HEK293T (cell line): ENCODE measurements at regions not wholly inside any gene's neighbourhood (a gene's known extent, or its start where the extent isn't known, plus 50 kb on each side); places are given as distances from the start of the nearest gene placed in this dataset.

Experiments
- CTCF ChIA-PET: fragments of 350-600 bp; formaldehyde crosslinking; extraction: SDS; loops from one replicate; lab custom pipeline; 2021; ENCODE audit warnings: antibody characterized with exemption, inconsistent platforms; lab: Yijun Ruan, JAX
- POLR2A ChIA-PET: fragments of 350-600 bp; formaldehyde crosslinking; extraction: SDS; loops from one replicate; lab custom pipeline; 2020; ENCODE audit warnings: antibody characterized with exemption, inconsistent platforms; lab: Yijun Ruan, JAX
- DNase-seq: peaks from one replicate; pipeline ENCODE4 v3.0.0; 2012; ENCODE audit warnings: mixed read lengths; ENCODE audit errors: extremely low spot score
- ARNT ChIP-seq: fragments of 450-650 bp; IDR thresholded peaks from 2 replicates; pipeline ENCODE4 v1.6.1; 2017; ENCODE audit warnings: mild to moderate bottlenecking
- BHLHE40 ChIP-seq: fragments of 450-650 bp; IDR thresholded peaks from 2 replicates; pipeline ENCODE4 v1.6.1; 2016; ENCODE audit warnings: mild to moderate bottlenecking, moderate library complexity, borderline replicate concordance
- CTBP1 ChIP-seq: fragments of 450-650 bp; IDR thresholded peaks from 2 replicates; pipeline ENCODE4 v1.6.1; 2016; ENCODE audit warnings: borderline replicate concordance
- ELF4 ChIP-seq: fragments of 450-650 bp; IDR thresholded peaks from 2 replicates; pipeline ENCODE4 v1.6.1; 2017; ENCODE audit warnings: antibody characterized with exemption
- FOXA1 ChIP-seq: fragments of 450-650 bp; IDR thresholded peaks from 2 replicates; pipeline ENCODE4 v1.6.1; 2016; ENCODE audit warnings: mild to moderate bottlenecking
- FOXK2 ChIP-seq: fragments of 450-650 bp; IDR thresholded peaks from 2 replicates; pipeline ENCODE4 v1.6.1; 2016; ENCODE audit warnings: mild to moderate bottlenecking
- FOXM1 ChIP-seq: fragments of 450-650 bp; IDR thresholded peaks from 2 replicates; pipeline ENCODE4 v1.6.1; 2017; ENCODE audit warnings: mild to moderate bottlenecking, borderline replicate concordance
- HDGF ChIP-seq: fragments of 450-650 bp; IDR thresholded peaks from 2 replicates; pipeline ENCODE4 v1.6.1; 2017; ENCODE audit warnings: antibody characterized with exemption, borderline replicate concordance
- L3MBTL2 ChIP-seq: fragments of 450-650 bp; conservative IDR thresholded peaks from 2 replicates; pipeline ENCODE4 v1.6.1; 2016; ENCODE audit warnings: mild to moderate bottlenecking
- LEF1 ChIP-seq: fragments of 450-650 bp; IDR thresholded peaks from 2 replicates; pipeline ENCODE4 v1.6.1; 2017; ENCODE audit warnings: mild to moderate bottlenecking, borderline replicate concordance
- NFRKB ChIP-seq: fragments of 450-650 bp; IDR thresholded peaks from 2 replicates; pipeline ENCODE4 v1.6.1; 2016; ENCODE audit warnings: mild to moderate bottlenecking, moderate library complexity
- SP1 ChIP-seq: fragments of 450-650 bp; IDR thresholded peaks from 2 replicates; pipeline ENCODE4 v1.6.1; 2017
- SUZ12 ChIP-seq: fragments of 450-650 bp; IDR thresholded peaks from 2 replicates; pipeline ENCODE4 v1.6.1; 2016; ENCODE audit warnings: mild to moderate bottlenecking
- TARDBP ChIP-seq: fragments of 450-650 bp; IDR thresholded peaks from 2 replicates; pipeline ENCODE4 v1.6.1; 2016
- ZNF384 ChIP-seq: fragments of 450-650 bp; IDR thresholded peaks from 2 replicates; pipeline ENCODE4 v1.6.1; 2016
- TF ChIP-seq, protein P1 (sequence below): fragments of 450-650 bp; IDR thresholded peaks from 2 replicates; pipeline ENCODE4 v1.6.1; 2016

DNA sequence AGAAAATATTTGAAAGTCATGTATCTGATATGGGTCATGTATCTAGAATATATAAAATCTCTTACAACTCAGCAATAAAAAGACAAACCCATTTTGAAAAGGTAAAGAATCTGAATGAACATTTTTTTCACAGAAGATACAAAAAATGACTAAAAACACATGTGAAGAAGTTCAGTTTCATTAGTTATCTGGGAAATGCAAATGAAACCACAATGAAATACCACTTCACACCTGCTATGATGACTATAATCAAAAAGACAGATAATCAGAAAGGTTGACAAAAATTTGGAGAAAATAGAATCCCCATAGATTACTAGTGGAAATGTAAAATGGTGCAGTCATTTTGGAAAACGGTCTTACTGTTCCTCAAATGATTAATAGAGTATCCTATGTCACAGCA is 631.0 kb downstream of the MRPL39 start:
- DNase-seq: no peak
- ChIA-PET CTCF (no interaction called here), POLR2A (no interaction called here)
- no peak for TF ChIP-seq FOXM1
- no peak for TF ChIP-seq FOXA1
- no peak for TF ChIP-seq FOXK2
- TF ChIP-seq NFRKB: no peak
- TF ChIP-seq CTBP1: no peak
- no peak for TF ChIP-seq BHLHE40
- TF ChIP-seq, protein P1, sequence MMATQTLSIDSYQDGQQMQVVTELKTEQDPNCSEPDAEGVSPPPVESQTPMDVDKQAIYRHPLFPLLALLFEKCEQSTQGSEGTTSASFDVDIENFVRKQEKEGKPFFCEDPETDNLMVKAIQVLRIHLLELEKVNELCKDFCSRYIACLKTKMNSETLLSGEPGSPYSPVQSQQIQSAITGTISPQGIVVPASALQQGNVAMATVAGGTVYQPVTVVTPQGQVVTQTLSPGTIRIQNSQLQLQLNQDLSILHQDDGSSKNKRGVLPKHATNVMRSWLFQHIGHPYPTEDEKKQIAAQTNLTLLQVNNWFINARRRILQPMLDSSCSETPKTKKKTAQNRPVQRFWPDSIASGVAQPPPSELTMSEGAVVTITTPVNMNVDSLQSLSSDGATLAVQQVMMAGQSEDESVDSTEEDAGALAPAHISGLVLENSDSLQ: no peak
- no peak for TF ChIP-seq HDGF
- TF ChIP-seq SUZ12: no peak
- no peak for TF ChIP-seq ZNF384
- no peak for TF ChIP-seq L3MBTL2
- TF ChIP-seq SP1: no peak
- no peak for TF ChIP-seq ARNT
- no peak for TF ChIP-seq ELF4
- no peak for TF ChIP-seq LEF1
- TF ChIP-seq TARDBP: no peak

DNA sequence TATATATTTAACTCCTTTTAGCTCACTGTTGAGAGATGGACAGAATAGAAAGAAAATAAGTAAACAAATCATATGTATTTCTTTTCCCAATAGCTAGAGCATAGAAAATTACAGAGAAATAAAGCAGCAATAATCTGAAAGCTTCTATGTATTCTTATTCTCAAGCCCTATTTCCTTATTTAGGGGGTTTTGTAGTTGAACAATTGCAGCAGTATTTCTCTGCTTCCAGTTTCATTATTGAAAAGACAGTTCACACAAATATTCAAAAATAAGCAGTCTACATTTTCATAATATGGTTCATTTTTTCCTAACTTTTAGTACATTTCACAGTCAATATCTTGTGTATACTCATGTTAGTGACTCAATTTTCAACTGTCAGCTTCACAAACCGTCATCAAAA is 638.2 kb downstream of the MRPL39 start:
- no peak for TF ChIP-seq SP1
- TF ChIP-seq HDGF: no peak
- TF ChIP-seq ARNT: no peak
- no peak for TF ChIP-seq CTBP1
- no peak for TF ChIP-seq FOXK2
- TF ChIP-seq FOXM1: no peak
- no peak for TF ChIP-seq SUZ12
- TF ChIP-seq LEF1: no peak
- TF ChIP-seq TARDBP: no peak
- TF ChIP-seq ZNF384: no peak
- TF ChIP-seq BHLHE40: no peak
- ChIA-PET POLR2A (no interaction called here), CTCF (no interaction called here)
- no peak for DNase-seq

DNA sequence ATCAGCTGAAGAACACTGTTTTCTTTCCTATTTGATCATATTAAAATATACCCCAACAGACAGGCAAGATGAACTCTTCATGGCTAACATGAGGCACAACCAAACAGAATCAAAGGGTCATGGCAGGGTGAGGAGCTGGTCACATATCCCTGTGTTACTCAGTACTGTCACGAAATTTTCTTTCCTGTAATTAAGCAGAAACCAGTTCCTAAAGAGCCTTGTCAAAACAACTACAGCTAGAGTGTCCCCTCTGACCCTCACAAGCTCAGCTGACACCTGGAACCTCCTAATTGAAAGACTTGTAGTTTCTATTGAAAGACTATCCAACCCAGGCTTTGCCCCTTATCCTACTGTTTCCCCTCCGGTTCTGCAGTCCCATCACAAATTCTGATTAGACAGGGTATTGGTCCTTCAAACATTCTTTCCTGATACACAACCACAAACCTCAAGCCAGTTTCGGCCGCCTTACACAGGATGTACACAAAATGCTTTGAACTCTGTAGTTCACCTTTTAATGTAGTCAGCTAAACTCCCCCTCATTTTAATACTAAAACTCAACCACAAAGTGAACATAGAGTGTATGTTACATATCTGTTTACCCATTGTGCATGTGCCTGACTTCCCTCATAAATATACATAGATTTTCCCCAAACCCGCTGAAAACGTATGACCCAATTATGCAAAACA is 651.9 kb downstream of the MRPL39 start:
- TF ChIP-seq SUZ12 (no peak), FOXA1 (no peak), ZNF384 (no peak), LEF1 (no peak), ARNT (no peak), NFRKB (no peak), FOXK2 (no peak), HDGF (no peak)
- ChIA-PET POLR2A (interaction anchor here (1.3 kb wide), 1 partner anchor 42 kb away, joined by 3 read pairs; no protein-coding TSS in a partner anchor), CTCF (interaction anchor here (0.6 kb wide), 1 partner anchor 508 kb away, joined by 4 read pairs; no protein-coding TSS in a partner anchor)
- DNase-seq: no peak

DNA sequence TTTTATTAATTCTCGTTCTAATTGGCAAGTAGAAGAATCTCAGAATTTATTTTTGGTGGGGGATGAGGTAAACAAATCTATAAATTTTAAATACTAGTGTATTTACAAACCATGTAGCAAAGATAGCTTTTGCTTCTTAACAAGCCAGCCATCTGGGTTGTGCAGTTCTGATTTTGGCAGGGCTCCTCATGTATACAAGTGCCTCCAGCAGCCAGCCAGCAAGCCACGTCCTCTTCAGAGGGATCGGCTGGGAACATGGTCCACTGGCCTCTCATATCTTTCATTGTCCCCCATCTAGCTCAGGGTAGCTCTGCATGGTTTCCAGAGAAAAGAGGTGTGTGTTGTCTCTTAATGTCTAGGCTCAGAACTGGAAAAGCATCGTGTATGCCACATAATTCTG is 659.1 kb downstream of the MRPL39 start:
- no peak for DNase-seq
- TF ChIP-seq ARNT: no peak
- TF ChIP-seq FOXA1: no peak
- TF ChIP-seq FOXK2: no peak
- TF ChIP-seq CTBP1: no peak
- TF ChIP-seq HDGF: no peak
- no peak for TF ChIP-seq L3MBTL2
- no peak for TF ChIP-seq SP1
- no peak for TF ChIP-seq ZNF384
- no peak for TF ChIP-seq TARDBP
- TF ChIP-seq ELF4: no peak
- TF ChIP-seq LEF1: no peak
- TF ChIP-seq SUZ12: no peak
- no peak for TF ChIP-seq NFRKB
- TF ChIP-seq, protein P1: no peak
- TF ChIP-seq FOXM1: no peak
- TF ChIP-seq BHLHE40: no peak
- CTCF ChIA-PET: no interaction called here
- POLR2A ChIA-PET: no interaction called here

DNA sequence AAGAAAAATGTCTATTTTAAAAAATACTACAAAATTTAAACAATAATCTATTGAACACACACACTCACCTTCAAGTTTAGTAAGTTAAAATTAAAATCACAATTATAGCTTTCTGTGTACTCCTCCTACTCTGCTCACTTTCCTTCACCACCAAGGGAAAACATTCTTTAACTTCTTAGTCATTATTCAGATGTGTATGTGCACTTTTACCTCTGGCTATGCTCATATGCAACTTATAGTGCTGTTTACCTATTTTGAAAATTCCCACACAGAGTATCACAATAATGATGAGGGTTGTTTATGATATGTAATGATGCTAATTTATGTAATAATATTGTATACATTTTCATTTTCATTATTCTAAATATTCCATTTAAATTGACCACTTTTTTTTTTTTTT is 661.4 kb downstream of the MRPL39 start:
- DNase-seq: no peak
- POLR2A ChIA-PET: no interaction called here
- no peak for TF ChIP-seq SP1
- CTCF ChIA-PET: no interaction called here

DNA sequence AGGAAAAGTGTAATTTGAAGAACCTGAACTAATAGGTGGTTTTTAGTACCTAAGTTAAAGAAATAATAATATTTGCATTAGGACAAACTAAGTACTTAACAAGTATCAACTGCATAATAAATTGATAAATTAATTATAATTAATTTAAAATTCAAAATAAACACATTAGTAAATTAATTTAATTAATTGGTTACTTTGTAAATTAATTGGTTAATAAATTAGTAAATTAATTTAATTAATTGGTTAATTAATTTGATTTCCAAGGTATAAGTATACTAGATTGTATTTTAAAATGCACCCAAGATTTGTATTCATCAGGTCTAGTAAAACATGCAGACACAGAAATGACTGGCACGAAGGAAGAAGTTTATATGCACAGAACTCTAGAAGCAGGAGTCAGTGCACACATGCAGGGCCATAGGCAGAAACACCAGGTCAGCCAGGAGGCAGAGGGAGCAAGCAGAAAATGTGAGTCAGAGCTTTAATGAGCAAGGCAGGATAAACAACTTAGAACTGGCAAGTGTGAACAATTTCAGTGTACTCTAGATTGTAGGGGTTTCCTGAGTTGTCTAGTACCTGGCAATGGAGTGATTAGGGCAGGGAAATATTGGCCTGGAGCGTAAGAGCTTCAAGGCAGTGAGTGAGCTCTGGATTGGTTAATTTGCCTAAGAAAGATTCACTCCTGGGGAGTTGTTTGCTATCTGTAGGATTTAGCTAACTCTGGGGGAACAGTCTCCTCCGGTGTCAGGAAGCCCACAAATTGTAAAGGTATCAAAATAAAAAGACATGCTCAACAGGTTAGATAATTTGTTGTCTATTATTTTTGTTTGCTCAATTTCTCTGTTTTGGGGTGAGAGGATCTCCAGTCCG is 665.7 kb downstream of the MRPL39 start:
- no peak for DNase-seq
- CTCF ChIA-PET: no interaction called here

More for the DNA sequence above, 665.7 kb downstream of the MRPL39 start:
- TF ChIP-seq FOXK2: no peak
- no peak for TF ChIP-seq SP1
- no peak for TF ChIP-seq ZNF384
- no peak for TF ChIP-seq HDGF
- TF ChIP-seq CTBP1: no peak
- no peak for TF ChIP-seq ELF4
- no peak for TF ChIP-seq LEF1
- no peak for TF ChIP-seq L3MBTL2
- no peak for TF ChIP-seq TARDBP
- no peak for TF ChIP-seq FOXM1
- POLR2A ChIA-PET: no interaction called here
